ENCODE measurements at regions not wholly inside any gene's neighbourhood (a gene's known extent, or its start where the extent isn't known, plus 50 kb on each side); places are given as distances from the start of the nearest gene placed in this dataset.

GRCh38 chr9:107940616-107941595 is 451.3 kb upstream of the KLF4 start:
- TF ChIP-seq POLR2A (IDR thresholded peaks at IDR 0.05) (no peak), EP300 (IDR thresholded peaks at IDR 0.05) (no peak)
- TF ChIP-seq, protein P1, sequence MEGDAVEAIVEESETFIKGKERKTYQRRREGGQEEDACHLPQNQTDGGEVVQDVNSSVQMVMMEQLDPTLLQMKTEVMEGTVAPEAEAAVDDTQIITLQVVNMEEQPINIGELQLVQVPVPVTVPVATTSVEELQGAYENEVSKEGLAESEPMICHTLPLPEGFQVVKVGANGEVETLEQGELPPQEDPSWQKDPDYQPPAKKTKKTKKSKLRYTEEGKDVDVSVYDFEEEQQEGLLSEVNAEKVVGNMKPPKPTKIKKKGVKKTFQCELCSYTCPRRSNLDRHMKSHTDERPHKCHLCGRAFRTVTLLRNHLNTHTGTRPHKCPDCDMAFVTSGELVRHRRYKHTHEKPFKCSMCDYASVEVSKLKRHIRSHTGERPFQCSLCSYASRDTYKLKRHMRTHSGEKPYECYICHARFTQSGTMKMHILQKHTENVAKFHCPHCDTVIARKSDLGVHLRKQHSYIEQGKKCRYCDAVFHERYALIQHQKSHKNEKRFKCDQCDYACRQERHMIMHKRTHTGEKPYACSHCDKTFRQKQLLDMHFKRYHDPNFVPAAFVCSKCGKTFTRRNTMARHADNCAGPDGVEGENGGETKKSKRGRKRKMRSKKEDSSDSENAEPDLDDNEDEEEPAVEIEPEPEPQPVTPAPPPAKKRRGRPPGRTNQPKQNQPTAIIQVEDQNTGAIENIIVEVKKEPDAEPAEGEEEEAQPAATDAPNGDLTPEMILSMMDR (IDR thresholded peaks at IDR 0.05) = no peak
